Testis (tissue), 2 donors: ENCODE measurements at regions not wholly inside any gene's neighbourhood (a gene's known extent, or its start where the extent isn't known, plus 50 kb on each side); places are given as distances from the start of the nearest gene placed in this dataset.

Experiments
- DNase-seq: peaks from one replicate; pipeline ENCODE4 v3.0.0-alpha.2; 2019
- H3K27ac ChIP-seq, 2 donors: fragments of 200-600 bp; sonication (generic); one replicate each; pipeline ENCODE4 v1.5.1; 2019
- H3K27me3 ChIP-seq: fragments of 200-600 bp; sonication (generic); one replicate; pipeline ENCODE4 v1.5.1; 2019
- H3K36me3 ChIP-seq: fragments of 200-600 bp; sonication (generic); one replicate; pipeline ENCODE4 v1.5.1; 2017; ENCODE audit warnings: low read depth; ENCODE audit errors: missing control alignments
- H3K4me1 ChIP-seq: fragments of 200-600 bp; sonication (generic); one replicate; pipeline ENCODE4 v1.5.1; 2019
- H3K4me3 ChIP-seq, 2 donors: fragments of 200-600 bp; sonication (generic); one replicate each; pipeline ENCODE4 v1.5.1; 2017 to 2019
- H3K9me3 ChIP-seq: fragments of 200-600 bp; sonication (generic); one replicate; pipeline ENCODE4 v1.5.1; 2017
- CTCF ChIP-seq, 3 experiments: fragments of 450-650 bp in 2 of 3; fragments of 200-600 bp in 1 of 3; sonication (generic) in 1 of 3; IDR thresholded peaks; one replicate each; pipeline ENCODE4 v1.5.1; 2016 to 2019; ENCODE audit warnings: antibody characterized with exemption in 3 of 3, mild to moderate bottlenecking in 2 of 3, moderate library complexity in 1 of 3
- POLR2A ChIP-seq: fragments of 450-650 bp; IDR thresholded peaks from one replicate; pipeline ENCODE4 v1.6.1; 2017; ENCODE audit warnings: antibody characterized with exemption, mild to moderate bottlenecking, moderate library complexity
- WGBS, 2 donors: methylation state at CpG; one replicate each; pipeline ENCODE4 v1.1.5; 2018; 5-methylcytosine and 5-hydroxymethylcytosine counted together
- intact Hi-C: fragments of 100-400 bp; cut with DNase I; formaldehyde crosslinking; loops from one replicate; pipeline ENCODE4 v1.15.1; 2023; ENCODE audit warnings: low total_unique reads

DNA sequence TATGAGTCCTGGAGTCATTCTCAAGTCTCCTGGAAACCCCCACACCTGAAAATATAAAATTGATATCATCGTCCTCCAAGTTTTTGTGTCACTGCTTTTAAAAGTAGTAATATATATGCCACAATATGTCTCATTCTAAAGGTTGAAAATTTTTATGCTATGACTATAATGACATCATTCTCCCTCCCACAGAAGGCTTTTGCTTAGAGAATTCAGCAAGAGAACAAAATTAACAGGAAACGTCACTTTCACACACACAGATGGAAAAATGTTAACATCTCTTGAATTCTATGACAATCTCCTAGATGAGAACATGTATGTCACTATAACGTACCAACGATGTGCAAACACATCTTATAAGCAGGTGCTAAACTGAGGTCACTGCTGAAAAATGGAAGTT lies 498.3 kb downstream of the FOXG1 start:
- H3K4me1 ChIP-seq = no peaks in the 10 kb centered on the region
- H3K4me3 ChIP-seq = no peak overlapping the region
- DNase-seq = no peak
- TF ChIP-seq CTCF (IDR thresholded peaks at IDR 0.05) (no peak), POLR2A (no peak)
- no peaks in the 10 kb centered on the region for H3K9me3 ChIP-seq
- no peaks in the 10 kb centered on the region for H3K27me3 ChIP-seq
- intact Hi-C loops = no loop called here
- WGBS, 2 donors = 83 to 87% methylated on average over 4 of the region's 4 CpGs
- H3K27ac ChIP-seq = no peak overlapping the region
- H3K36me3 ChIP-seq = no peaks in the 10 kb centered on the region

DNA sequence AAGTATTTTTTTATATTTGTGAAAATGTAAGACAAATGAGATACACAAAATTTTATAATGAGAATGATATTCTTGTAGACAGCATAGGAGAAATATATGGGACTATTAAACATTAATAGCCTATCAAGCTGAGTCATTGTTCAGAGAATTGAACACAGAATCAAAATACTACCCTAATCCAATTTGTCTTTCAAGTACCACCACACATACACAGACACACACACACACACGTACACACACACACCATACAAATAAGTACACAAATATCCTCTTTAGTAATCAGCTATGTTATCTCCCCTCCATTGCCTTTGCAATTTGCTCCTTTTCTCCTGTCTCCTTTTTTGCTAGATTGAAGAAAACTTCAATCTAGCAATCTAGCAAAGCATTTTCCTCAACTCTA lies 499.3 kb downstream of the FOXG1 start:
- intact Hi-C loops = no loop called here
- H3K4me3 ChIP-seq = no peak overlapping the region
- no peak for DNase-seq
- H3K4me1 ChIP-seq = no peaks in the 10 kb centered on the region
- no peaks in the 10 kb centered on the region for H3K9me3 ChIP-seq
- 68 to 76% methylated on average over 1 of the region's 1 CpG for WGBS, 2 donors
- no peak overlapping the region for H3K27ac ChIP-seq
- no peaks in the 10 kb centered on the region for H3K36me3 ChIP-seq
- H3K27me3 ChIP-seq = no peaks in the 10 kb centered on the region
- TF ChIP-seq CTCF (IDR thresholded peaks at IDR 0.05) (no peak), POLR2A (no peak)

DNA sequence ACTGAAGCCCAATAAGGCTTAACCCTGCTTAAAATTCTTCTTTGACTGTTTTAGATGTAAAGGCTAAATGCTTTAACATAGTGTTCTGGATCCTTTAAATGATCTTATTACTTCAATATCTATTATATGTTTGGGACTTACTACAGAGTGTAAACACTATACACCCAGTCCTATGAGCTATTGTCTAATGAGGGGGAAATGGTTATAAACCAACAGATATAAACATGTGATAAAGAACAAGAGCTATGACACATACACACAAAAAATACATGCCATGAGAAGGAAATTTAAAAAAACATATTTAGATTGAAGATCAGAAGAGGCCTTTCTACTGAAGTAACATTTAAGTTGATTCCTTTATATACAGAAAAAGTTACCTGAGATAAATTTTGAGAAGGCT lies 505.1 kb downstream of the FOXG1 start:
- no peaks in the 10 kb centered on the region for H3K27me3 ChIP-seq
- no peaks in the 10 kb centered on the region for H3K36me3 ChIP-seq
- no peak for DNase-seq
- intact Hi-C loops = no loop called here
- H3K4me1 ChIP-seq = no peaks in the 10 kb centered on the region
- H3K27ac ChIP-seq = no peak overlapping the region
- H3K4me3 ChIP-seq = no peak overlapping the region
- TF ChIP-seq CTCF (IDR thresholded peaks at IDR 0.05) (no peak), POLR2A (no peak)
- H3K9me3 ChIP-seq = no peaks in the 10 kb centered on the region

GRCh38 chr14:29273513-29273912 lies 506.9 kb downstream of the FOXG1 start:
- no peak for DNase-seq
- Histone ChIP-seq H3K36me3 (no peaks in the 10 kb centered on the region), H3K4me3 (no peak overlapping the region), H3K4me1 (no peaks in the 10 kb centered on the region), H3K9me3 (no peaks in the 10 kb centered on the region), H3K27ac (no peak overlapping the region), H3K27me3 (no peaks in the 10 kb centered on the region)
- intact Hi-C loops = no loop called here
- 79 to 80% methylated on average over 1 of the region's 1 CpG for WGBS, 2 donors
- TF ChIP-seq POLR2A (no peak), CTCF (IDR thresholded peaks at IDR 0.05) (peak in 1 of 3 experiments; percentile 18)

GRCh38 chr14:29274890-29275596 lies 508.5 kb downstream of the FOXG1 start:
- intact Hi-C loops = no loop called here
- WGBS, 2 donors = 63 to 67% methylated on average over 10 of the region's 10 CpGs
- DNase-seq = no peak
- Histone ChIP-seq H3K4me1 (no peaks in the 10 kb centered on the region), H3K27me3 (no peaks in the 10 kb centered on the region), H3K27ac (no peak overlapping the region), H3K9me3 (no peaks in the 10 kb centered on the region), H3K36me3 (no peaks in the 10 kb centered on the region), H3K4me3 (no peak overlapping the region)
- no peak for TF ChIP-seq POLR2A
- TF ChIP-seq CTCF (IDR thresholded peaks at IDR 0.05) = no peak
